ENCODE measurements at regions not wholly inside any gene's neighbourhood (a gene's known extent, or its start where the extent isn't known, plus 50 kb on each side); places are given as distances from the start of the nearest gene placed in this dataset.
"Not testable (repeated sequence)": the region's sequence is repeated elsewhere in the genome, so short reads cannot be mapped to it uniquely, and the experiment has no call there.

- not testable (repeated sequence) for DNase-seq (ENCODE audit: low read depth in 2 of 2)
Measured at GRCh38 chr7:153797363-153797762, 254.8 kb upstream of the DPP6 start.

GRCh38 chr7:153808117-153808516 is 244.1 kb upstream of the DPP6 start:
- no peak for DNase-seq (ENCODE audit: low read depth in 2 of 2)

- DNase-seq (ENCODE audit: low read depth in 2 of 2): no peak
Measured at GRCh38 chr7:153829525-153829924, 222.7 kb upstream of the DPP6 start.

GRCh38 chr7:153832160-153832559 is 220.0 kb upstream of the DPP6 start:
- DNase-seq (ENCODE audit: low read depth in 2 of 2): no peak

GRCh38 chr7:153835103-153835502 is 217.1 kb upstream of the DPP6 start:
- no peak for DNase-seq (ENCODE audit: low read depth in 2 of 2)

- no peak for DNase-seq (ENCODE audit: low read depth in 2 of 2)
Measured at GRCh38 chr7:153835712-153836265, 216.4 kb upstream of the DPP6 start.

GRCh38 chr7:153838591-153838990 is 213.6 kb upstream of the DPP6 start:
- DNase-seq (ENCODE audit: low read depth in 2 of 2): no peak

- DNase-seq (ENCODE audit: low read depth in 2 of 2): no peak
Measured at GRCh38 chr7:153840861-153841260, 211.3 kb upstream of the DPP6 start.

GRCh38 chr7:153847828-153848227 is 204.4 kb upstream of the DPP6 start:
- no peak for DNase-seq (ENCODE audit: low read depth in 2 of 2)

GRCh38 chr7:153852261-153852660 is 199.9 kb upstream of the DPP6 start:
- DNase-seq (ENCODE audit: low read depth in 2 of 2): no peak

GRCh38 chr7:153858355-153858754 is 193.8 kb upstream of the DPP6 start:
- no peak for DNase-seq (ENCODE audit: low read depth in 2 of 2)

- no peak for DNase-seq (ENCODE audit: low read depth in 2 of 2)
Measured at GRCh38 chr7:153859239-153859638, 193.0 kb upstream of the DPP6 start.

GRCh38 chr7:153886506-153887441 is 165.4 kb upstream of the DPP6 start:
- peak in 1 of 2 donors; percentile 3 for DNase-seq (ENCODE audit: low read depth in 2 of 2)

- DNase-seq (ENCODE audit: low read depth in 2 of 2): no peak
Measured at GRCh38 chr7:153887749-153888569, 164.2 kb upstream of the DPP6 start.

GRCh38 chr7:153891990-153892389 is 160.2 kb upstream of the DPP6 start:
- DNase-seq (ENCODE audit: low read depth in 2 of 2): no peak

- no peak for DNase-seq (ENCODE audit: low read depth in 2 of 2)
Measured at GRCh38 chr7:153902862-153903261, 149.3 kb upstream of the DPP6 start.

GRCh38 chr7:153912211-153912610 is 140.0 kb upstream of the DPP6 start:
- DNase-seq (ENCODE audit: low read depth in 2 of 2): no peak

GRCh38 chr7:153920126-153920525 is 132.1 kb upstream of the DPP6 start:
- no peak for DNase-seq (ENCODE audit: low read depth in 2 of 2)

- DNase-seq (ENCODE audit: low read depth in 2 of 2): no peak
Measured at GRCh38 chr7:153920897-153921296, 131.3 kb upstream of the DPP6 start.

- no peak for DNase-seq (ENCODE audit: low read depth in 2 of 2)
Measured at GRCh38 chr7:153921408-153921807, 130.8 kb upstream of the DPP6 start.

GRCh38 chr7:153930696-153931095 is 121.5 kb upstream of the DPP6 start:
- no peak for DNase-seq (ENCODE audit: low read depth in 2 of 2)

- DNase-seq (ENCODE audit: low read depth in 2 of 2): no peak
Measured at GRCh38 chr7:153934048-153934447, 118.2 kb upstream of the DPP6 start.
